ENCODE measurements at regions not wholly inside any gene's neighbourhood (a gene's known extent, or its start where the extent isn't known, plus 50 kb on each side); places are given as distances from the start of the nearest gene placed in this dataset.

DNA sequence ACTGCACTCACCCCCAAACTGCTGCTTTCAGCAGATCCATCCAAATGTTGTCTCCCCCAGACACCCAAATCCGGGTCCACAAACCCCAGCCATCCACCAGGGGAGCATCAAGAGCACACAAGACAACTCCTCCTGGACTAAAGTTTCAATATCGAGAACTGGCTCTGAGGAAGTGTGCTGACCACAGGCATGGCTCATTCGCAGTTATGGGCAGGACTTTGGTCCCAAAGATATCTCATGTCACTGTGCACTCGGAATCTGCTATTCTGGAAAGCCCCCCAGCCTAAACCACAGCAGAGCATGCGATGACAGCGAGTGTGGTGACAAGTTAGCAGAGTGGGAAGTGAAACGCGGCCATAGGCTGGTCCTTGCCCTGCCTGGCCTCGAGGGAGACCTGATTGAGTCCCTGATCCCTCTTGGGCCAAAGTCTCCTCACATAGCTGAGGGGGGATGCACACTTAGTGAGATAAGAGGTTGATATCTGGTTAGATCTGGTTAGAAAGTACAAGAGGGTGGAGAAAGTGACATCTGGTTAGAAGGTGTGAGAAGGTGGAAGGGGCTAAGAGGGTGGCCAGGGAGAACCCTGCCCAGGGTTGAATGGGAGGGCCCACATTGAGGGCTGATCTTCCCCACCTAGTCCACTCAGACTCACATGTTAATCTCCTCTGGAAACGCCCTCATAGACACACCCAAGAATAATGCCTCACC, 149.7 kb downstream of the MRPL14 start:
- DNase-seq, result peak in 1 of 2 donors; percentile 23
- Histone ChIP-seq H3K4me3 (no peak overlapping the region), H3K27me3 (no peaks in the 10 kb centered on the region), H3K27ac (no peak overlapping the region), H3K9me3 (no peaks in the 10 kb centered on the region), H3K36me3 (no peaks in the 10 kb centered on the region), H3K4me1 (peaks cover 9 to 15% (median 11%) of the 10 kb centered on the region in 4 donors)
- intact Hi-C loops (cut with DNase I; ENCODE audit: low total_unique reads), result no loop called here
- WGBS, 5 donors, result 62 to 79% (median 70%) methylated on average over 10 of the region's 10 CpGs
- TF ChIP-seq EP300 (IDR thresholded peaks at IDR 0.05) (no peak), POLR2AphosphoS5 (IDR thresholded peaks at IDR 0.05) (no peak), POLR2A (IDR thresholded peaks at IDR 0.05) (no peak)
- TF ChIP-seq, protein P1, sequence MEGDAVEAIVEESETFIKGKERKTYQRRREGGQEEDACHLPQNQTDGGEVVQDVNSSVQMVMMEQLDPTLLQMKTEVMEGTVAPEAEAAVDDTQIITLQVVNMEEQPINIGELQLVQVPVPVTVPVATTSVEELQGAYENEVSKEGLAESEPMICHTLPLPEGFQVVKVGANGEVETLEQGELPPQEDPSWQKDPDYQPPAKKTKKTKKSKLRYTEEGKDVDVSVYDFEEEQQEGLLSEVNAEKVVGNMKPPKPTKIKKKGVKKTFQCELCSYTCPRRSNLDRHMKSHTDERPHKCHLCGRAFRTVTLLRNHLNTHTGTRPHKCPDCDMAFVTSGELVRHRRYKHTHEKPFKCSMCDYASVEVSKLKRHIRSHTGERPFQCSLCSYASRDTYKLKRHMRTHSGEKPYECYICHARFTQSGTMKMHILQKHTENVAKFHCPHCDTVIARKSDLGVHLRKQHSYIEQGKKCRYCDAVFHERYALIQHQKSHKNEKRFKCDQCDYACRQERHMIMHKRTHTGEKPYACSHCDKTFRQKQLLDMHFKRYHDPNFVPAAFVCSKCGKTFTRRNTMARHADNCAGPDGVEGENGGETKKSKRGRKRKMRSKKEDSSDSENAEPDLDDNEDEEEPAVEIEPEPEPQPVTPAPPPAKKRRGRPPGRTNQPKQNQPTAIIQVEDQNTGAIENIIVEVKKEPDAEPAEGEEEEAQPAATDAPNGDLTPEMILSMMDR (IDR thresholded peaks at IDR 0.05), result no peak

DNA sequence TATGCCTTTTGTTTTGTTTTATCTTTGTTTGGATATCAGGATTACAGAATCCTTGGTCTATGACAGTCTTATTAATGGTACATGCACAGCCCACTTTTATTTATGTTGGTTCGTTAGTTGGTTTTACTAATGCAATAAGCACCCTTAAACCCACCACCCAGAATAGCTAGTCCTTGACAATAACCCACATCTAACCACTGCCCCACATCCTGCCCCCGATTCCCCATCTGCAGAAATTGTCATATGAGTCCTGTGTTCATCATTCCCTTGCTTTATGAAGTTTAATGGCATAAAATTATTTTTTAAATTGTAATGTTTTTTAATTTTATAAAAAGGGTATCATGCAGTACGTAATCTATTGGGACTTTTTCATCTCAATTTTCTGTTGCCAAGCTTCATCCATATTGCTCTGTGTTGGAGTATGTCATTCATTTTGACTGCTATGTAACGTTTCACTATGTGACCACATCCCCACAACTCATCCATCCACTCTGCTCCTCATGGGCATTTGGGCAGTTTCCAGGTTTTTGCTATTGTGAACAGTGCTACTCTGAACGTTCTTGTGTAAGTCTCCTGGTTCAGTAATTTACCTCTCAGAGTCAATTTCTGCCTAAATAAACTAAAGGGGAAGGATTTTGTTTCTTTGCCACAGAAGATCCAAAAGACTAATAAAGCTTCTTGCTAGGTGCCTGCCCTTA, 150.4 kb downstream of the MRPL14 start:
- 74 to 76% (median 75%) methylated on average over 5 of the region's 5 CpGs for WGBS, 5 donors
- H3K4me1 ChIP-seq, result peaks cover 16 to 22% (median 18%) of the 10 kb centered on the region in 4 donors
- no peak overlapping the region for H3K4me3 ChIP-seq
- no peaks in the 10 kb centered on the region for H3K36me3 ChIP-seq
- no peak for DNase-seq
- H3K9me3 ChIP-seq, result no peaks in the 10 kb centered on the region
- intact Hi-C loops (cut with DNase I; ENCODE audit: low total_unique reads), result no loop called here
- no peak overlapping the region for H3K27ac ChIP-seq
- no peaks in the 10 kb centered on the region for H3K27me3 ChIP-seq
- TF ChIP-seq, protein P1 (IDR thresholded peaks at IDR 0.05), result peak in 1 of 7 experiments; percentile 4
- TF ChIP-seq POLR2A (IDR thresholded peaks at IDR 0.05) (no peak), EP300 (IDR thresholded peaks at IDR 0.05) (no peak)

DNA sequence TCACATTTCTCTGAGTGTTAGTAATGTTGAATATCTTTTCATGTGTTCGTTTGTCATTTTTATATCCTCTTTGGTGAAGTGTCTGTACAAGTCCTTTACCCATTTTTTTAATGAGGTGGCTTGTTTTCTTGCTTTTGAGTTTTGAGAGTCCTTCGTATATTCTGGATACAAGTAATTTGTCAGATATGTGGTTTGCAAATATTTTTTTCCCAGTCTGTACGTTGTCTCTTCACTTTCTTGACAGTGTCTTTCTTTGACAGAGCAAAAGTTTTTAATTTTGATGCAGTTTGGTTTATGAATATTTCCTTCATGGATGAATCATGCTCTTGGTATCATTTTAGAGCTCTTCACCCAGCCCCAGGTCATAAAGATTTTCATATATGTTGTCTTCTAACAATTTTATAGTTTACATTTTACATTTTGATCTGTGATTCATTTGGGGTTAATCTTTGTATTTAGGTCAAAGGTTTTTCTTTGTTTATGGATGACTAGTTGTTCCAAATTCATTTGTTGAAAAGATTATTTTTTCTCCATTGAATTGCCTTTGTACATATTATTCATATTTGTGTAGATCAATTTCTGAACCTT, 152.5 kb downstream of the MRPL14 start:
- intact Hi-C loops (cut with DNase I; ENCODE audit: low total_unique reads), result no loop called here
- no peak overlapping the region for H3K4me3 ChIP-seq
- H3K27me3 ChIP-seq, result no peaks in the 10 kb centered on the region
- peaks cover 22 to 37% (median 31%) of the 10 kb centered on the region in 4 donors for H3K4me1 ChIP-seq
- DNase-seq, result no peak
- H3K36me3 ChIP-seq, result no peaks in the 10 kb centered on the region
- H3K9me3 ChIP-seq, result no peaks in the 10 kb centered on the region
- no peak overlapping the region for H3K27ac ChIP-seq
- TF ChIP-seq EP300 (IDR thresholded peaks at IDR 0.05) (no peak), POLR2A (IDR thresholded peaks at IDR 0.05) (no peak), POLR2AphosphoS5 (IDR thresholded peaks at IDR 0.05) (no peak)
- TF ChIP-seq, protein P1 (IDR thresholded peaks at IDR 0.05), result no peak
- 82 to 87% (median 86%) methylated on average over 3 of the region's 3 CpGs for WGBS, 5 donors

DNA sequence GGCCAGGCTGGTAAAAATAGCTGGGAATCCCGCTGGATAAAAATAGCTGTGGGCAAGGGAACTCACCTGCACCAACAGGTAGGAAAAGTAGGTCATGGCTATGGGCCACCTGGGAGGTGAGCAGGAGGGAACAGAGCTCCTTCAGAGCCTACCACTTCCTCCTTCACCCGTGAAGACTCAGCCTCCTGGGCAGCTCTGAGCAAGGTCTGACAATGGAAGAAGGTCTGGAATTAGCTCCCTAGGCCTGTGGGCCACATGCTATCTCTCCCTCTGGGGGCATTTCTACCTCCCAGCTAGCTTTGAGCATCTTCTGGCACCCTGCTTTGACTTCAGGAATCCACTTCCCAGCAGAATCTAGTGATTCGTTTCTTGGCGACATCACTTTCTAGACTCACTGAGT, 153.9 kb downstream of the MRPL14 start:
- intact Hi-C loops (cut with DNase I; ENCODE audit: low total_unique reads), result no loop called here
- TF ChIP-seq EP300 (IDR thresholded peaks at IDR 0.05), result no peak
- no peak for TF ChIP-seq POLR2A (IDR thresholded peaks at IDR 0.05)
- TF ChIP-seq, protein P1 (IDR thresholded peaks at IDR 0.05), result no peak
- TF ChIP-seq POLR2AphosphoS5 (IDR thresholded peaks at IDR 0.05), result no peak

More for the DNA sequence above, 153.9 kb downstream of the MRPL14 start:
- Histone ChIP-seq H3K4me3 (no peak overlapping the region), H3K9me3 (no peaks in the 10 kb centered on the region), H3K27me3 (no peaks in the 10 kb centered on the region), H3K27ac (peak overlapping the region; percentile 12 to 78 (median 53)), H3K36me3 (no peaks in the 10 kb centered on the region), H3K4me1 (peaks cover 22 to 37% (median 31%) of the 10 kb centered on the region in 4 donors)
- peak in 1 of 2 donors; percentile 78 for DNase-seq
- 30 to 57% (median 39%) methylated on average over 4 of the region's 4 CpGs for WGBS, 5 donors
